Motor neuron (in vitro differentiated cells): ENCODE measurements at regions not wholly inside any gene's neighbourhood (a gene's known extent, or its start where the extent isn't known, plus 50 kb on each side); places are given as distances from the start of the nearest gene placed in this dataset.

Experiments
- ATAC-seq, 8 experiments: fragments of 200-7000 bp; cut with Tn5 transposase; replicated peaks in 6 of 8; 2 replicates each; pipeline ENCODE4 v1.8.0; 2021; ENCODE audit warnings: mild to moderate bottlenecking in 8 of 8, moderate library complexity in 8 of 8
- H3K27ac ChIP-seq, 2 donors: fragments of 250-450 bp; sonication (Bioruptor Pico); 2 replicates each; pipeline ENCODE4 v1.9.0; 2021; ENCODE audit warnings: antibody characterized with exemption in 2 of 2, mild to moderate bottlenecking in 2 of 2, moderate library complexity in 1 of 2
- H3K4me1 ChIP-seq, 2 donors: fragments of 250-450 bp; sonication (Bioruptor Pico); replicated peaks in 1 of 2; 2 replicates each; pipeline ENCODE4 v1.6.1; 2021; ENCODE audit warnings: antibody characterized with exemption in 2 of 2, mild to moderate bottlenecking in 2 of 2, moderate library complexity in 1 of 2
- H3K4me3 ChIP-seq, 5 donors: fragments of 250-450 bp; sonication (Bioruptor Pico); 2 replicates each; pipeline ENCODE4 v1.9.0; 2021; ENCODE audit warnings: antibody characterized with exemption in 5 of 5, mild to moderate bottlenecking in 5 of 5, moderate library complexity in 4 of 5
- WGBS, 10 experiments: fragments of 450-650 bp; shearing (Covaris generic); methylation state at CpG; one replicate each; pipeline ENCODE4 v1.0.0; 2022; 5-methylcytosine and 5-hydroxymethylcytosine counted together
- in situ Hi-C, 9 experiments: fragments of 400-800 bp; cut with MboI; loops; one replicate each; pipeline ENCODE4 v1.15.0; 2021; ENCODE audit warnings: low sequenced_read_pairs in 9 of 9, low pct_unique_long_range_greater_than_20kb in 2 of 9; ENCODE audit not compliant: unreplicated experiment in 9 of 9

GRCh38 chr6:44525761-44526351 is 138.3 kb downstream of the CDC5L start:
- 46 to 100% (median 75%) methylated on average over 1 to 7 of the region's 9 CpGs; no CpG with 5 or more reads in 2 of the 10 experiments for WGBS, 10 experiments

GRCh38 chr6:44527181-44527580 is 139.7 kb downstream of the CDC5L start:
- no peak overlapping the region for H3K27ac ChIP-seq
- no peak overlapping the region for H3K4me3 ChIP-seq
- 0 to 100% (median 74%) methylated on average over 1 to 4 of the region's 6 CpGs; no CpG with 5 or more reads in 4 of the 10 experiments for WGBS, 10 experiments
- no peaks in the 10 kb centered on the region for H3K4me1 ChIP-seq
- in situ Hi-C loops = no loop called here
- ATAC-seq = no peak

More at GRCh38 chr6:44525761-44526351, 138.3 kb downstream of the CDC5L start:
- in situ Hi-C loops = no loop called here
- no peak overlapping the region for H3K27ac ChIP-seq
- no peak overlapping the region for H3K4me3 ChIP-seq
- no peak for ATAC-seq
- no peaks in the 10 kb centered on the region for H3K4me1 ChIP-seq

DNA sequence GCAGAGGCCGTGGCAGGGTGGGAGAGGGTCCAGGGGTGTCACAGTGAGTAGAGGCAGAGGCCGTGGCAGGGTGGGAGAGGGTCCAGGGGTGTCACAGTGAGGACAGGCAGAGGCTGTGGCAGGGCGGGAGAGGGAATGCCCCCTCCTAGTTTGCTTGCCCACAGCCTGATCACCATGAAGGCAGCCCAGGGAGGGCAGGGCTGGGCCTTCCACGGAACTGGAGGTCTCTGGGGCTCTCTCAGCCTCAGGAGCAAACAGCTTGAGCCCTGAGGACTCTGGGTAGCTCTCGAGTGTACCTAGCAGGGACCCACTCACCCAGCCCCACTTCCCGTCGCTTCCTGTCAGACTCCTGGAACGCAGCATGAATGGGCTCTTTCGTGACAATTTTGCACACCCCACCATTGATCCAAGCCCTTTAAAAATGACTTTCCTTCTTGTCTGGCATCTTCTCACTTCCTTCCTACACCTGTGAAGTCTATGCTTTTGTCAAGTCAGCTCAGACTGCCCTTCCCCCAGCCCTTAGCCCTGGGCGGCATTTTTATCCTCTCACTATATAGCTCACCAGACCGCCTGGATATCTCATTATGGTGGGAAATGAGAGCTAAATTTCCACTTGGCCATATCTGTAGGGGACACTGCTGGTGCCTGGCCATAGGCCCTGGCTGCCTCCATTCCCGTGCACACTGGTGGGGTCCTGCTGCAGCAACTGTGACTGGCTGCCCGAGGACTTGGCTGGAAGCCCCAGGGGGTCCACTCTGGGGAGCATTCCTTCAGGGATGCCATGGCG is 140.3 kb downstream of the CDC5L start:
- in situ Hi-C loops = no loop called here
- Histone ChIP-seq H3K4me1 (no peaks in the 10 kb centered on the region), H3K27ac (no peak overlapping the region), H3K4me3 (no peak overlapping the region)
- no peak for ATAC-seq
- WGBS, 10 experiments = 72 to 100% (median 85%) methylated on average over 1 to 6 of the region's 14 CpGs; no CpG with 5 or more reads in 4 of the 10 experiments

GRCh38 chr6:44528370-44528644 is 140.8 kb downstream of the CDC5L start:
- H3K27ac ChIP-seq = no peak overlapping the region
- in situ Hi-C loops = no loop called here
- no peaks in the 10 kb centered on the region for H3K4me1 ChIP-seq
- H3K4me3 ChIP-seq = no peak overlapping the region
- WGBS, 10 experiments = 67 to 100% (median 90%) methylated on average over 2 to 3 of the region's 5 CpGs; no CpG with 5 or more reads in 7 of the 10 experiments
- ATAC-seq = no peak

GRCh38 chr6:44528716-44529115 is 141.2 kb downstream of the CDC5L start:
- Histone ChIP-seq H3K4me1 (no peaks in the 10 kb centered on the region), H3K27ac (no peak overlapping the region), H3K4me3 (no peak overlapping the region)
- no peak for ATAC-seq
- in situ Hi-C loops = no loop called here
- WGBS, 10 experiments = 40 to 65% (median 60%) methylated on average over 1 to 2 of the region's 2 CpGs; no CpG with 5 or more reads in 6 of the 10 experiments

DNA sequence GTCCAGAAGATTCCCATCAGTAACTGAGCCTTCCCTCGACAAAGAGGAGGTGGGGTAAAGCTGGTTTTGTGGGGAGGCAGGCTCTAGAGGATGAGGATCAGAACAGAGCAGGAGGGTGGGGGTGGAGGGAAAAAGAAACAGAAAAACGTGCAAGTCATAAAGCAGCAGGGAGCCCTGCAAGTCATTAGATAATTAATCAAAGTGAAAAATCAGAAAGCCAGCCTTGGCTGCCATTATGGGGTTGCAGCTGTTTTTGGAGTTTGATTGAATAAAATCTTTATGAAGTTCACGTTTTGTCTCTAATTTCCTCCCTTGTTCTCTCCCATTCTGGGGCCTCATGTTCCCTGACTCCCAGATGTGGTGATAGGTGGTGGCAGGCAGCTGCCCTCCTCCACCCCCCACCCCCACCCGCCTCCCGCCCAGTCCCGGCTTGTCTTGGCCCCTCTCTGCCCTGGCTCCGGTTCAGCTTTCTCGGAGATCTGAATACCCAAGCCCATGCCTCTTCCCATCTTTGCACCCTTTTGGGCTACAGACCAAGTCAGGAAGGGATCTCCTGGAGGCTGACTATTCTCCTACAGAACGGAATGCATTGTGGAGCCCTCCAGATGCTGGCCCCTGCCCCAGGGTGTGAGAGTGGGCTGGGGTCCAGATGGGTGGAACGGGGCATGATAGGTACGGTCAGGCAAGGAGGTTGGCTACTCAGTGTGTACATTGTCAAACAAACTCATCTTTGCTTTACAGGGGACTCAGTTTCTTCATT is 141.8 kb downstream of the CDC5L start:
- no peak overlapping the region for H3K4me3 ChIP-seq
- no peak overlapping the region for H3K27ac ChIP-seq
- ATAC-seq = no peak
- H3K4me1 ChIP-seq = no peaks in the 10 kb centered on the region
- WGBS, 10 experiments = 0 to 63% (median 40%) methylated on average over 1 of the region's 11 CpGs; no CpG with 5 or more reads in 5 of the 10 experiments
- in situ Hi-C loops = no loop called here

GRCh38 chr6:44530209-44530909 is 142.9 kb downstream of the CDC5L start:
- in situ Hi-C loops = no loop called here

GRCh38 chr6:44530910-44531234 is 143.4 kb downstream of the CDC5L start:
- H3K4me3 ChIP-seq = no peak overlapping the region
- ATAC-seq = no peak
- no peak overlapping the region for H3K27ac ChIP-seq
- in situ Hi-C loops = no loop called here
- H3K4me1 ChIP-seq = no peaks in the 10 kb centered on the region
- WGBS, 10 experiments = 48 to 100% (median 85%) methylated on average over 1 to 3 of the region's 3 CpGs; no CpG with 5 or more reads in 6 of the 10 experiments

More at GRCh38 chr6:44530209-44530909, 142.9 kb downstream of the CDC5L start:
- WGBS, 10 experiments = 67 to 100% (median 80%) methylated on average over 1 to 6 of the region's 8 CpGs; no CpG with 5 or more reads in 2 of the 10 experiments
- ATAC-seq = no peak
- Histone ChIP-seq H3K4me3 (no peak overlapping the region), H3K4me1 (no peaks in the 10 kb centered on the region), H3K27ac (no peak overlapping the region)

DNA sequence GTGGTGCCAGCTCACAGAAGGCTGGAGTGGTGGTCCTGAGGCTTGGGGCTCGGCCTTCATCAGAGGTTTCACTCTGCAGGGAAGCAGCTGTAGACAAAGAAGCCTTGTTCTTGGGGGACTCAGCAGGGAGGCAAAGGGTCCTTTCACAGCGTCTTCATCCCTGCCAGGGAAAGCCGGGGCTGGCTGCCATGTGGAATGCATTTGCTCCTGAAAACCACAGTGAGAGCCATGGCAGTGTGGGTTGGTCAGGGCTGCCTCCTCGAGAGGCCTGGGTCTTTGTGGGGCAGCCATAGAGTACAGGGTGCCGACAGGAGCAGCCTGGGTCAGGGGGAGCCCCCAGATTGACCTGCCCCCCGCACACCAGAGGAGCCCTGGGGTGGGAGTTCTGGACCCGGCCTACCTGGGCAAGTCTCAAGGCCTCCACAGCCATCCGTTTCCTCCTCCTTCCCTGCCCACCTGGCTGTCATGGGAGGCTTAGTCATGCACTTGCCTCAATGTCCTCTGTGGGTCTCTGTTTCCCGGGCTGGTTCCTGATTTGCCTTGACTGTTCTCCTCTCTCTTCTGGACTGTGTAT is 144.0 kb downstream of the CDC5L start:
- Histone ChIP-seq H3K4me1 (no peaks in the 10 kb centered on the region), H3K27ac (no peak overlapping the region), H3K4me3 (no peak overlapping the region)
- in situ Hi-C loops = no loop called here
- no peak for ATAC-seq
- 30 to 79% (median 41%) methylated on average over 1 to 6 of the region's 9 CpGs; no CpG with 5 or more reads in 4 of the 10 experiments for WGBS, 10 experiments

DNA sequence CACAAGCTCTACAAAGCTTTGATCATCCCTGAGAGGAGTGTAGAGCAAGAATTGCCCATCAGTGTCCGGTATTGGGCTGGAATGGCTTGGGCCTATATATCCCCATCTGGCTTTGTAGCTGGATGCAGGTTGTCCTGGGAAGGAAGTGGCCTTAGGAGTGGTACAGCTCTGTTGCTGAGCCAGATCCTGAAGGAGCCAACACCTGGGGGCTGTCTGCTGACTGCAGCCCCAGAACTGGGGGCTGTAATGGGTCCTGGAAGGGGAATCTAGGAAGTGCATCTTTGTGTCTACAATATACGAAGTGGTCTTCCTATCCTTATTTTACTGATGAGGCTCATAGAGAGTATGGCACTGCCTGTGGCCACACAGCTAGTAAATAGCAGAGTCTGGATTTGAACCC is 145.9 kb downstream of the CDC5L start:
- H3K27ac ChIP-seq = no peak overlapping the region
- no peak for ATAC-seq
- H3K4me3 ChIP-seq = no peak overlapping the region
- WGBS, 10 experiments = 33 to 100% (median 80%) methylated on average over 1 of the region's 2 CpGs; no CpG with 5 or more reads in 5 of the 10 experiments
- peaks cover 2 to 4% of the 10 kb centered on the region in 2 donors for H3K4me1 ChIP-seq
- in situ Hi-C loops = no loop called here

GRCh38 chr6:44534291-44534690 is 146.8 kb downstream of the CDC5L start:
- WGBS, 10 experiments = 57 to 76% (median 60%) methylated on average over 1 to 4 of the region's 5 CpGs; no CpG with 5 or more reads in 7 of the 10 experiments
- in situ Hi-C loops = no loop called here
- H3K4me3 ChIP-seq = no peak overlapping the region
- peaks cover 9 to 12% of the 10 kb centered on the region in 2 donors for H3K4me1 ChIP-seq
- no peak for ATAC-seq
- no peak overlapping the region for H3K27ac ChIP-seq

DNA sequence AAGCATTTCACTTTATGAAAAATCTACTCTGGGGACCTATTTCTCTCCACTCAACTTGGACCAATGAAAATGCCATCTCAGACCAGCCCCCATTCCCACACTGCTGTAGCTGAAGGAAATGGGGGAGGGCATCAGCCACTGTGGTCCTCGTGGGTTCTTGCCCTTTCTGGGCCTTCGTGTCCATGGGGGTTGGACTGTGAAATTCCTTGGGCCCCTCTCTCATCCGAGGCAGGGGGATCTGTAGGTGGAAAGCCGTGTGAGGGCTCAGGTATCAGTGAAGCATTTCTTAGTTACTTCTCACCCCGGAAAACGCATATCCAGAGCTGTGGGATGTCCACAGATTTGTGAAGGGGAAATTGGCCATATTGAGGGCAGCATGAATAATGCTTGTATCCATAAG is 147.9 kb downstream of the CDC5L start:
- 20 to 100% (median 67%) methylated on average over 1 to 6 of the region's 6 CpGs; no CpG with 5 or more reads in 3 of the 10 experiments for WGBS, 10 experiments
- no peak for ATAC-seq
- H3K4me1 ChIP-seq = peaks cover 9 to 12% of the 10 kb centered on the region in 2 donors
- H3K4me3 ChIP-seq = no peak overlapping the region
- H3K27ac ChIP-seq = no peak overlapping the region
- in situ Hi-C loops = no loop called here
